ENCODE measurements at regions not wholly inside any gene's neighbourhood (a gene's known extent, or its start where the extent isn't known, plus 50 kb on each side); places are given as distances from the start of the nearest gene placed in this dataset.

- TF ChIP-seq CTCF (IDR thresholded peaks at IDR 0.05; ENCODE audit: insufficient read depth, low read length) (no peak), SPI1 (IDR thresholded peaks at IDR 0.05; ENCODE audit: borderline replicate concordance, low read depth) (no peak), REST (IDR thresholded peaks at IDR 0.05; ENCODE audit: insufficient replicate concordance, low read depth) (no peak), POLR2AphosphoS5 (IDR thresholded peaks at IDR 0.05; ENCODE audit: low read depth) (no peak)
Measured at GRCh38 chr4:126440297-126440696, 1125.5 kb downstream of the FAT4 start.

All from HL-60 (cell line).